Ishikawa (cell line): ENCODE measurements at regions not wholly inside any gene's neighbourhood (a gene's known extent, or its start where the extent isn't known, plus 50 kb on each side); places are given as distances from the start of the nearest gene placed in this dataset.

ENCODE experiments used
- CEBPB ChIP-seq: IDR thresholded peaks from 2 replicates; pipeline ENCODE4 v1.6.1; 2012
- CREB1 ChIP-seq: IDR thresholded peaks from 2 replicates; pipeline ENCODE4 v1.6.1; 2012; ENCODE audit warnings: low read depth
- FOXM1 ChIP-seq: IDR thresholded peaks from 2 replicates; pipeline ENCODE4 v1.6.1; 2012; ENCODE audit warnings: low read depth, borderline replicate concordance
- MAX ChIP-seq: IDR thresholded peaks from 2 replicates; pipeline ENCODE4 v1.6.1; 2012
- NFIC ChIP-seq: IDR thresholded peaks from 2 replicates; pipeline ENCODE4 v1.6.1; 2012
- REST ChIP-seq: IDR thresholded peaks from 2 replicates; pipeline ENCODE4 v1.6.1; 2012; ENCODE audit warnings: low read depth, mild to moderate bottlenecking
- TAF1 ChIP-seq: IDR thresholded peaks from 2 replicates; pipeline ENCODE4 v1.6.1; 2012; ENCODE audit warnings: low read depth, mild to moderate bottlenecking
- TCF12 ChIP-seq: IDR thresholded peaks from 2 replicates; pipeline ENCODE4 v1.6.1; 2012; ENCODE audit warnings: low read depth
- TEAD4 ChIP-seq: IDR thresholded peaks from 2 replicates; pipeline ENCODE4 v1.6.1; 2012
- YY1 ChIP-seq: IDR thresholded peaks from 2 replicates; pipeline ENCODE4 v1.6.1; 2012; ENCODE audit warnings: low read depth
- ZBTB7A ChIP-seq: IDR thresholded peaks from 2 replicates; pipeline ENCODE4 v1.6.1; 2012; ENCODE audit warnings: low read depth
- TF ChIP-seq, protein P1 (sequence below): IDR thresholded peaks from 2 replicates; pipeline ENCODE4 v1.6.1; 2012

DNA sequence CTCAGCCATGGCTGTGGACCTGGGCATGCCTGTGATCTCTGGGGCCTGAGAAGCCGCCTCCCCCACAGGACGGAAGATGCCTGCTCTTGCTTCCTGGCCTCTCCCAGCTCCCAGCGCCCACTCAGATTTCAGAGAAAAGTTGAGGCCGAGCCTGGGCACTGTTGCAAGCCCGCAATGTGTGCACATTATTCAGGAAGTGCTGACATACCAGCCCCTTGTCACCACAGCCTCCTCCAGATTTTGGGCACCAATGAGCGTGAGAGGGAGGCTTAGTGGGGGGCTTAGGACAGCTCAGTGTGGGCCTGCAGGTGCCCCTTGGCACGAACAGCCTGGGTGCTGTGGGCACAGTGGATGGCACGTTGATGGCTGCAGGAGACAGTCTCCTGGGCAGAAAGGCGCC is 1400.9 kb upstream of the ALCAM start:
- no peak for TF ChIP-seq TEAD4
- TF ChIP-seq NFIC = no peak
- no peak for TF ChIP-seq CREB1
- no peak for TF ChIP-seq YY1
- TF ChIP-seq ZBTB7A = no peak
- no peak for TF ChIP-seq CEBPB
- no peak for TF ChIP-seq FOXM1
- TF ChIP-seq, protein P1, sequence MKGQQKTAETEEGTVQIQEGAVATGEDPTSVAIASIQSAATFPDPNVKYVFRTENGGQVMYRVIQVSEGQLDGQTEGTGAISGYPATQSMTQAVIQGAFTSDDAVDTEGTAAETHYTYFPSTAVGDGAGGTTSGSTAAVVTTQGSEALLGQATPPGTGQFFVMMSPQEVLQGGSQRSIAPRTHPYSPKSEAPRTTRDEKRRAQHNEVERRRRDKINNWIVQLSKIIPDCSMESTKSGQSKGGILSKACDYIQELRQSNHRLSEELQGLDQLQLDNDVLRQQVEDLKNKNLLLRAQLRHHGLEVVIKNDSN = no peak
- TF ChIP-seq MAX = no peak
- TF ChIP-seq TAF1 = no peak
- no peak for TF ChIP-seq TCF12
- no peak for TF ChIP-seq REST
